ENCODE measurements at regions not wholly inside any gene's neighbourhood (a gene's known extent, or its start where the extent isn't known, plus 50 kb on each side); places are given as distances from the start of the nearest gene placed in this dataset.
"Not testable (repeated sequence)": the region's sequence is repeated elsewhere in the genome, so short reads cannot be mapped to it uniquely, and the experiment has no call there.

- DNase-seq (ENCODE audit: low read depth) = no peak
Measured at GRCh38 chr7:68846811-68847325, 751.4 kb upstream of the AUTS2 start.

GRCh38 chr7:68853254-68853653 is 745.0 kb upstream of the AUTS2 start:
- no peak for DNase-seq (ENCODE audit: low read depth)

- no peak for DNase-seq (ENCODE audit: low read depth)
Measured at GRCh38 chr7:68857571-68857970, 740.7 kb upstream of the AUTS2 start.

GRCh38 chr7:68858497-68858896 is 739.8 kb upstream of the AUTS2 start:
- no peak for DNase-seq (ENCODE audit: low read depth)

GRCh38 chr7:68861171-68861570 is 737.1 kb upstream of the AUTS2 start:
- no peak for DNase-seq (ENCODE audit: low read depth)

- no peak for DNase-seq (ENCODE audit: low read depth)
Measured at GRCh38 chr7:68862261-68862660, 736.0 kb upstream of the AUTS2 start.

- no peak for DNase-seq (ENCODE audit: low read depth)
Measured at GRCh38 chr7:68862736-68863135, 735.5 kb upstream of the AUTS2 start.

- no peak for DNase-seq (ENCODE audit: low read depth)
Measured at GRCh38 chr7:68865351-68866199, 732.7 kb upstream of the AUTS2 start.

- no peak for DNase-seq (ENCODE audit: low read depth)
Measured at GRCh38 chr7:68866200-68866570, 732.1 kb upstream of the AUTS2 start.

- DNase-seq (ENCODE audit: low read depth) = not testable (repeated sequence)
Measured at GRCh38 chr7:68866721-68867120, 731.6 kb upstream of the AUTS2 start.

GRCh38 chr7:68868978-68869377 is 729.3 kb upstream of the AUTS2 start:
- DNase-seq (ENCODE audit: low read depth) = no peak

GRCh38 chr7:68873616-68874015 is 724.7 kb upstream of the AUTS2 start:
- DNase-seq (ENCODE audit: low read depth) = no peak

- no peak for DNase-seq (ENCODE audit: low read depth)
Measured at GRCh38 chr7:68875857-68876256, 722.4 kb upstream of the AUTS2 start.

GRCh38 chr7:68887116-68887515 is 711.2 kb upstream of the AUTS2 start:
- not testable (repeated sequence) for DNase-seq (ENCODE audit: low read depth)

- no peak for DNase-seq (ENCODE audit: low read depth)
Measured at GRCh38 chr7:68888971-68889385, 709.3 kb upstream of the AUTS2 start.

- no peak for DNase-seq (ENCODE audit: low read depth)
Measured at GRCh38 chr7:68892236-68892635, 706.0 kb upstream of the AUTS2 start.

- no peak for DNase-seq (ENCODE audit: low read depth)
Measured at GRCh38 chr7:68893411-68893810, 704.9 kb upstream of the AUTS2 start.

GRCh38 chr7:68899156-68899555 is 699.1 kb upstream of the AUTS2 start:
- not testable (repeated sequence) for DNase-seq (ENCODE audit: low read depth)

GRCh38 chr7:68900096-68900495 is 698.2 kb upstream of the AUTS2 start:
- DNase-seq (ENCODE audit: low read depth) = no peak

GRCh38 chr7:68904630-68905029 is 693.6 kb upstream of the AUTS2 start:
- DNase-seq (ENCODE audit: low read depth) = no peak

- no peak for DNase-seq (ENCODE audit: low read depth)
Measured at GRCh38 chr7:68911754-68912153, 686.5 kb upstream of the AUTS2 start.

- no peak for DNase-seq (ENCODE audit: low read depth)
Measured at GRCh38 chr7:68914006-68914405, 684.3 kb upstream of the AUTS2 start.

GRCh38 chr7:68917041-68917651 is 681.1 kb upstream of the AUTS2 start:
- DNase-seq (ENCODE audit: low read depth) = no peak
